ENCODE measurements at regions not wholly inside any gene's neighbourhood (a gene's known extent, or its start where the extent isn't known, plus 50 kb on each side); places are given as distances from the start of the nearest gene placed in this dataset.

GRCh38 chr3:10558736-10559135, 53.4 kb upstream of the ATP2B2 start (continued):
- TF ChIP-seq REST (IDR thresholded peaks at IDR 0.05; ENCODE audit: low read depth, low read length) (no peak), CHD2 (IDR thresholded peaks at IDR 0.05; ENCODE audit: low read length, partially characterized antibody) (no peak), GABPA (IDR thresholded peaks at IDR 0.05; ENCODE audit: low read depth) (no peak), TAF1 (IDR thresholded peaks at IDR 0.05; ENCODE audit: borderline replicate concordance, low read depth, low read length) (no peak), EZH2phosphoT487 (IDR thresholded peaks at IDR 0.05; ENCODE audit: borderline replicate concordance, low read depth) (no peak), MEF2A (IDR thresholded peaks at IDR 0.05; ENCODE audit: borderline replicate concordance, low read depth) (no peak), MAX (IDR thresholded peaks at IDR 0.05; ENCODE audit: low read depth) (no peak), JUND (IDR thresholded peaks at IDR 0.05) (no peak), USF1 (IDR thresholded peaks at IDR 0.05; ENCODE audit: borderline replicate concordance, low read depth) (no peak), FOXM1 (IDR thresholded peaks at IDR 0.05; ENCODE audit: low read depth) (no peak)

GRCh38 chr3:10560060-10560861, 54.9 kb upstream of the ATP2B2 start:
- Histone ChIP-seq H3K4me2 (no peak overlapping the region), H3K79me2 (ENCODE audit: insufficient read depth) (no peaks in the 10 kb centered on the region), H4K20me1 (ENCODE audit: insufficient read depth) (no peaks in the 10 kb centered on the region), H3F3A (replicated peaks; ENCODE audit: insufficient read depth) (no peaks in the 10 kb centered on the region), H3K27me3 (ENCODE audit: insufficient read depth) (no peaks in the 10 kb centered on the region), H3K36me3 (replicated peaks in 1 of 2; ENCODE audit: control insufficient read depth in 1 of 2, insufficient read depth in 2 of 2, low read length in 1 of 2) (no peaks in the 10 kb centered on the region), H3K9me3 (no peaks in the 10 kb centered on the region), H3K4me1 (ENCODE audit: control insufficient read depth in 1 of 2, insufficient read depth in 2 of 2, low read depth in 1 of 2, low read length in 1 of 2) (no peaks in the 10 kb centered on the region), H2AFZ (ENCODE audit: low read depth) (no peak overlapping the region), H3K4me3 (ENCODE audit: low read depth in 2 of 2, low read length in 1 of 2) (no peak overlapping the region), H3K9me2 (no peaks in the 10 kb centered on the region), H3K9ac (no peak overlapping the region), H3K27ac (ENCODE audit: low read depth in 2 of 2, low read length in 1 of 2) (no peak overlapping the region)
- WGBS (ENCODE audit: low lambda C conversion rate): 55% methylated on average over 11 of the region's 14 CpGs
- TF ChIP-seq NFIC (IDR thresholded peaks at IDR 0.05; ENCODE audit: borderline replicate concordance) (no peak), ZBTB33 (IDR thresholded peaks at IDR 0.05; ENCODE audit: borderline replicate concordance, low read depth) (no peak), SMC3 (IDR thresholded peaks at IDR 0.05; ENCODE audit: low read depth, low read length) (no peak), GATA2 (CRISPR knock-in tag; IDR thresholded peaks at IDR 0.05) (no peak)
- CTCF ChIA-PET: interaction anchor here (0.8 to 1.4 kb wide), 3 partner anchors 8 to 14 kb away, joined by 3 to 4 read pairs (median 4); no protein-coding TSS in a partner anchor
- no peak for DNase-seq
- POLR2A ChIA-PET: no interaction called here
